ENCODE measurements at regions not wholly inside any gene's neighbourhood (a gene's known extent, or its start where the extent isn't known, plus 50 kb on each side); places are given as distances from the start of the nearest gene placed in this dataset.

- Histone ChIP-seq H3K4me3 (ENCODE audit: low read length) (no peak overlapping the region), H3K27ac (ENCODE audit: low read length) (no peak overlapping the region), H3K4me1 (ENCODE audit: control insufficient read depth, insufficient read depth, low read length) (no peaks in the 10 kb centered on the region), H3K36me3 (ENCODE audit: control insufficient read depth, insufficient read depth, low read length) (no peaks in the 10 kb centered on the region), H3K9me3 (ENCODE audit: control insufficient read depth, insufficient read depth, low read length) (no peaks in the 10 kb centered on the region), H3K27me3 (ENCODE audit: control insufficient read depth, insufficient read depth, low read length) (no peaks in the 10 kb centered on the region)
- WGBS (ENCODE audit: insufficient coverage, insufficient read length), result no CpG with 5 or more reads among the region's 4 CpGs
- DNase-seq (ENCODE audit: low read depth, low spot score), result no peak
Observed at GRCh38 chr6:14709900-14710299, 536.0 kb upstream of the JARID2 start.

- Histone ChIP-seq H3K4me1 (ENCODE audit: control insufficient read depth, insufficient read depth, low read length) (peaks cover under 1% of the 10 kb centered on the region; the same call in 1 of the 2 replicates), H3K4me3 (ENCODE audit: low read length) (no peak overlapping the region), H3K27ac (ENCODE audit: low read length) (no peak overlapping the region), H3K36me3 (ENCODE audit: control insufficient read depth, insufficient read depth, low read length) (no peaks in the 10 kb centered on the region), H3K9me3 (ENCODE audit: control insufficient read depth, insufficient read depth, low read length) (no peaks in the 10 kb centered on the region), H3K27me3 (ENCODE audit: control insufficient read depth, insufficient read depth, low read length) (no peaks in the 10 kb centered on the region)
- WGBS (ENCODE audit: insufficient coverage, insufficient read length), result no CpG with 5 or more reads among the region's 5 CpGs
- DNase-seq (ENCODE audit: low read depth, low spot score), result no peak
Observed at GRCh38 chr6:14710421-14710820, 535.4 kb upstream of the JARID2 start.

GRCh38 chr6:14711056-14711703, 534.7 kb upstream of the JARID2 start:
- Histone ChIP-seq H3K27ac (ENCODE audit: low read length) (no peak overlapping the region), H3K27me3 (ENCODE audit: control insufficient read depth, insufficient read depth, low read length) (no peaks in the 10 kb centered on the region), H3K36me3 (ENCODE audit: control insufficient read depth, insufficient read depth, low read length) (no peaks in the 10 kb centered on the region), H3K4me1 (ENCODE audit: control insufficient read depth, insufficient read depth, low read length) (peaks cover 1% of the 10 kb centered on the region; the same call in 1 of the 2 replicates), H3K4me3 (ENCODE audit: low read length) (no peak overlapping the region), H3K9me3 (ENCODE audit: control insufficient read depth, insufficient read depth, low read length) (no peaks in the 10 kb centered on the region)
- no peak for DNase-seq (ENCODE audit: low read depth, low spot score)
- no CpG with 5 or more reads among the region's 3 CpGs for WGBS (ENCODE audit: insufficient coverage, insufficient read length)

GRCh38 chr6:14711704-14712379, 534.0 kb upstream of the JARID2 start:
- H3K4me3 ChIP-seq (ENCODE audit: low read length), result no peak overlapping the region
- H3K4me1 ChIP-seq (ENCODE audit: control insufficient read depth, insufficient read depth, low read length), result peaks cover 1% of the 10 kb centered on the region; the same call in 1 of the 2 replicates
- DNase-seq (ENCODE audit: low read depth, low spot score), result no peak
- no peaks in the 10 kb centered on the region for H3K36me3 ChIP-seq (ENCODE audit: control insufficient read depth, insufficient read depth, low read length)
- H3K27me3 ChIP-seq (ENCODE audit: control insufficient read depth, insufficient read depth, low read length), result no peaks in the 10 kb centered on the region
- WGBS (ENCODE audit: insufficient coverage, insufficient read length), result no CpG with 5 or more reads among the region's 7 CpGs
- H3K9me3 ChIP-seq (ENCODE audit: control insufficient read depth, insufficient read depth, low read length), result no peaks in the 10 kb centered on the region
- no peak overlapping the region for H3K27ac ChIP-seq (ENCODE audit: low read length)

- Histone ChIP-seq H3K27me3 (ENCODE audit: control insufficient read depth, insufficient read depth, low read length) (no peaks in the 10 kb centered on the region), H3K4me3 (ENCODE audit: low read length) (no peak overlapping the region), H3K9me3 (ENCODE audit: control insufficient read depth, insufficient read depth, low read length) (no peaks in the 10 kb centered on the region), H3K4me1 (ENCODE audit: control insufficient read depth, insufficient read depth, low read length) (peaks cover 1% of the 10 kb centered on the region; the same call in 1 of the 2 replicates), H3K27ac (ENCODE audit: low read length) (no peak overlapping the region), H3K36me3 (ENCODE audit: control insufficient read depth, insufficient read depth, low read length) (no peaks in the 10 kb centered on the region)
- no peak for DNase-seq (ENCODE audit: low read depth, low spot score)
- no CpG with 5 or more reads among the region's 15 CpGs for WGBS (ENCODE audit: insufficient coverage, insufficient read length)
Observed at GRCh38 chr6:14713008-14713960, 532.6 kb upstream of the JARID2 start.

GRCh38 chr6:14713966-14714631, 531.8 kb upstream of the JARID2 start:
- Histone ChIP-seq H3K4me3 (ENCODE audit: low read length) (no peak overlapping the region), H3K27me3 (ENCODE audit: control insufficient read depth, insufficient read depth, low read length) (no peaks in the 10 kb centered on the region), H3K27ac (ENCODE audit: low read length) (no peak overlapping the region), H3K9me3 (ENCODE audit: control insufficient read depth, insufficient read depth, low read length) (no peaks in the 10 kb centered on the region), H3K4me1 (ENCODE audit: control insufficient read depth, insufficient read depth, low read length) (peaks cover 1% of the 10 kb centered on the region; the same call in 1 of the 2 replicates), H3K36me3 (ENCODE audit: control insufficient read depth, insufficient read depth, low read length) (no peaks in the 10 kb centered on the region)
- no CpG with 5 or more reads among the region's 3 CpGs for WGBS (ENCODE audit: insufficient coverage, insufficient read length)
- no peak for DNase-seq (ENCODE audit: low read depth, low spot score)

- Histone ChIP-seq H3K27ac (ENCODE audit: low read length) (no peak overlapping the region), H3K36me3 (ENCODE audit: control insufficient read depth, insufficient read depth, low read length) (no peaks in the 10 kb centered on the region), H3K9me3 (ENCODE audit: control insufficient read depth, insufficient read depth, low read length) (no peaks in the 10 kb centered on the region), H3K4me3 (ENCODE audit: low read length) (no peak overlapping the region), H3K4me1 (ENCODE audit: control insufficient read depth, insufficient read depth, low read length) (peaks cover 1% of the 10 kb centered on the region; the same call in 1 of the 2 replicates), H3K27me3 (ENCODE audit: control insufficient read depth, insufficient read depth, low read length) (no peaks in the 10 kb centered on the region)
- no peak for DNase-seq (ENCODE audit: low read depth, low spot score)
- no CpG with 5 or more reads among the region's 5 CpGs for WGBS (ENCODE audit: insufficient coverage, insufficient read length)
Observed at GRCh38 chr6:14715076-14715475, 530.8 kb upstream of the JARID2 start.

GRCh38 chr6:14716499-14717146, 529.2 kb upstream of the JARID2 start:
- H3K9me3 ChIP-seq (ENCODE audit: control insufficient read depth, insufficient read depth, low read length), result no peaks in the 10 kb centered on the region
- no peak overlapping the region for H3K27ac ChIP-seq (ENCODE audit: low read length)
- H3K4me1 ChIP-seq (ENCODE audit: control insufficient read depth, insufficient read depth, low read length), result peaks cover 1% of the 10 kb centered on the region; the same call in 1 of the 2 replicates
- no peak for DNase-seq (ENCODE audit: low read depth, low spot score)
- H3K36me3 ChIP-seq (ENCODE audit: control insufficient read depth, insufficient read depth, low read length), result no peaks in the 10 kb centered on the region
- no peak overlapping the region for H3K4me3 ChIP-seq (ENCODE audit: low read length)
- H3K27me3 ChIP-seq (ENCODE audit: control insufficient read depth, insufficient read depth, low read length), result no peaks in the 10 kb centered on the region
- WGBS (ENCODE audit: insufficient coverage, insufficient read length), result no CpG with 5 or more reads among the region's 9 CpGs

GRCh38 chr6:14717307-14717706, 528.6 kb upstream of the JARID2 start:
- Histone ChIP-seq H3K4me1 (ENCODE audit: control insufficient read depth, insufficient read depth, low read length) (peaks cover 1% of the 10 kb centered on the region; the same call in 1 of the 2 replicates), H3K27me3 (ENCODE audit: control insufficient read depth, insufficient read depth, low read length) (no peaks in the 10 kb centered on the region), H3K27ac (ENCODE audit: low read length) (no peak overlapping the region), H3K4me3 (ENCODE audit: low read length) (no peak overlapping the region), H3K9me3 (ENCODE audit: control insufficient read depth, insufficient read depth, low read length) (no peaks in the 10 kb centered on the region), H3K36me3 (ENCODE audit: control insufficient read depth, insufficient read depth, low read length) (no peaks in the 10 kb centered on the region)
- no CpG with 5 or more reads among the region's 3 CpGs for WGBS (ENCODE audit: insufficient coverage, insufficient read length)
- no peak for DNase-seq (ENCODE audit: low read depth, low spot score)
